PC-3 (cell line): ENCODE measurements at regions not wholly inside any gene's neighbourhood (a gene's known extent, or its start where the extent isn't known, plus 50 kb on each side); places are given as distances from the start of the nearest gene placed in this dataset.

ENCODE experiments used
- EZH2 ChIP-seq: fragments of 300-600 bp; sonication (generic); IDR thresholded peaks from one replicate; pipeline ENCODE4 v1.6.1; 2017; ENCODE audit warnings: antibody characterized with exemption, mild to moderate bottlenecking, low read length; ENCODE audit not compliant: unreplicated experiment
- EZH2phosphoT487 ChIP-seq: fragments of 300-600 bp; sonication (generic); IDR thresholded peaks from 2 replicates; pipeline ENCODE4 v1.6.1; 2018; ENCODE audit warnings: mild to moderate bottlenecking, antibody characterized with exemption, low read length, borderline replicate concordance
- TF ChIP-seq, protein P1 (sequence below): fragments of 300-600 bp; sonication (generic); conservative IDR thresholded peaks from 2 replicates; pipeline ENCODE4 v1.5.1; 2017; ENCODE audit warnings: antibody characterized with exemption, low read depth, mild to moderate bottlenecking, low read length

DNA sequence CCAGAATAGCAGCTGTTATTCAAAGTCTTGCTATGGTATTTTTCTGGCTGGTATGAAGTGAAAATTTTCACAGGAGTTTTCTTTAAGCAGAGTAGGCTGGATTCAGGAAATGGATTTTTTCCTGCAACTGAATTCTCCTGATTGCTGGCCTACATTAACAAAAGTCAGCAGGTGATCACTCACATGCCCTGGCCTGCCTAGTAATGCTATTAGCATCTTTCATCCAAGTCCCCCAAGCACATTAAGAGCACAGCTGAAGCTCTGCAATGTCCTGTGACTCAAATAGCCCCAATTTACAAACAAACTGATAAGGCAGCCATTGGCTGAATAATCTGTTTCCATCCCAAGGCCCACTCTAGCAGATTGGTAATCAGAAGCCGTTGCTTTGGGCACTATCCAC is 688.3 kb upstream of the LMCD1 start:
- TF ChIP-seq, protein P1, sequence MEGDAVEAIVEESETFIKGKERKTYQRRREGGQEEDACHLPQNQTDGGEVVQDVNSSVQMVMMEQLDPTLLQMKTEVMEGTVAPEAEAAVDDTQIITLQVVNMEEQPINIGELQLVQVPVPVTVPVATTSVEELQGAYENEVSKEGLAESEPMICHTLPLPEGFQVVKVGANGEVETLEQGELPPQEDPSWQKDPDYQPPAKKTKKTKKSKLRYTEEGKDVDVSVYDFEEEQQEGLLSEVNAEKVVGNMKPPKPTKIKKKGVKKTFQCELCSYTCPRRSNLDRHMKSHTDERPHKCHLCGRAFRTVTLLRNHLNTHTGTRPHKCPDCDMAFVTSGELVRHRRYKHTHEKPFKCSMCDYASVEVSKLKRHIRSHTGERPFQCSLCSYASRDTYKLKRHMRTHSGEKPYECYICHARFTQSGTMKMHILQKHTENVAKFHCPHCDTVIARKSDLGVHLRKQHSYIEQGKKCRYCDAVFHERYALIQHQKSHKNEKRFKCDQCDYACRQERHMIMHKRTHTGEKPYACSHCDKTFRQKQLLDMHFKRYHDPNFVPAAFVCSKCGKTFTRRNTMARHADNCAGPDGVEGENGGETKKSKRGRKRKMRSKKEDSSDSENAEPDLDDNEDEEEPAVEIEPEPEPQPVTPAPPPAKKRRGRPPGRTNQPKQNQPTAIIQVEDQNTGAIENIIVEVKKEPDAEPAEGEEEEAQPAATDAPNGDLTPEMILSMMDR, result no peak
- TF ChIP-seq EZH2 (no peak), EZH2phosphoT487 (no peak)
